SK-N-SH (cell line): ENCODE measurements at regions not wholly inside any gene's neighbourhood (a gene's known extent, or its start where the extent isn't known, plus 50 kb on each side); places are given as distances from the start of the nearest gene placed in this dataset.

Experiments used
- CTCF ChIP-seq: fragments of 200-600 bp; sonication (generic); IDR thresholded peaks from 2 replicates; pipeline ENCODE4 v1.6.1; 2017; ENCODE audit warnings: antibody characterized with exemption, mild to moderate bottlenecking, moderate library complexity
- FOSL2 ChIP-seq: IDR thresholded peaks from 2 replicates; pipeline ENCODE4 v1.4.0; 2012; ENCODE audit warnings: low read depth, mild to moderate bottlenecking, moderate library complexity, borderline replicate concordance
- FOXM1 ChIP-seq: IDR thresholded peaks from 2 replicates; pipeline ENCODE4 v1.4.0; 2012; ENCODE audit warnings: low read depth, mild to moderate bottlenecking
- JUND ChIP-seq: IDR thresholded peaks from 2 replicates; pipeline ENCODE4 v1.4.0; 2012
- SIN3A ChIP-seq: IDR thresholded peaks from 2 replicates; pipeline ENCODE4 v1.6.1; 2012; ENCODE audit warnings: low read depth, mild to moderate bottlenecking, low read length, moderate library complexity, borderline replicate concordance
- SMC3 ChIP-seq: IDR thresholded peaks from 2 replicates; pipeline ENCODE4 v1.6.1; 2012; ENCODE audit warnings: low read depth, low read length, improper control_type of control experiment
- TAF1 ChIP-seq: IDR thresholded peaks from 2 replicates; pipeline ENCODE4 v1.6.1; 2012; ENCODE audit warnings: low read depth, mild to moderate bottlenecking, low read length, moderate library complexity, borderline replicate concordance

GRCh38 chr1:4467241-4467640 lies 187.2 kb upstream of the AJAP1 start:
- TF ChIP-seq TAF1 (no peak), SMC3 (no peak), CTCF (no peak), JUND (no peak), SIN3A (no peak), FOSL2 (no peak), FOXM1 (no peak)
